NCI-H345 (cell line): ENCODE measurements at regions not wholly inside any gene's neighbourhood (a gene's known extent, or its start where the extent isn't known, plus 50 kb on each side); places are given as distances from the start of the nearest gene placed in this dataset.
"Not testable (repeated sequence)": the region's sequence is repeated elsewhere in the genome, so short reads cannot be mapped to it uniquely, and the experiment has no call there.

Source experiments
- DNase-seq: peaks from one replicate; lab custom pipeline; 2025; lab: John Stamatoyannopoulos, UW

DNA sequence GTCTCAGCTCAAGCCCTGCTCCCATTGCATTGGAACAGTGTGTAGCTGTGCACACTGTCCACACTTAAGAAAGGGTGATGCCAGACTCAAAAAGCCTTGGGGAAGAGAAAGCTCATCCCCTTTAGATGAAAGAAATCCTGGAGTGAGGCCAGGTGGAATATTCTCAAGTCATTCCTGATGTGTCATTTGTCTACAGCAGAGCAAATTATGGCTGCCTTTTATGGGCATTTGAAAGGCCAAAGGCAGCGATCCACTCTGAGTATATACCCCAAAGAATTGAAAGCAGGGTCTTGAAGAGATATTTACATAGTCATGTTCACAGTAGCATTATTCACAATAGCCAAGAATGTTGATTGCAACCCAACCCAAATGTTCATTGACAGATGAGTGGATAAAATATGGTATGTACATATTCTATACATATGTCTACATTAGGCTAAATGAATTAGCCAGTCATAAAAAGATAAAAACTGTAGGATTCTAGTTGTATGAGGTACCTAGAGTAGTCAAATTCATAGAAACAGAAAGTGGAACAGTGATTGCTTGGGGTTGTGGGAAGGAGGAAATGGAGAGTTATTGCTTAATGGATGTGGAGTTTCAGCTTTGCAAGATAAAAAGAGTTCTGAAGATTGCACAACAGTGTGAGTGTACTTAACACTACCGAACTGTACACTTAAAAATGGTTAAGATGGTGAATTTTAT is 214.9 kb downstream of the KCNRG start:
- no peak for DNase-seq

GRCh38 chr13:50230662-50230978 is 215.4 kb downstream of the KCNRG start:
- DNase-seq = no peak

DNA sequence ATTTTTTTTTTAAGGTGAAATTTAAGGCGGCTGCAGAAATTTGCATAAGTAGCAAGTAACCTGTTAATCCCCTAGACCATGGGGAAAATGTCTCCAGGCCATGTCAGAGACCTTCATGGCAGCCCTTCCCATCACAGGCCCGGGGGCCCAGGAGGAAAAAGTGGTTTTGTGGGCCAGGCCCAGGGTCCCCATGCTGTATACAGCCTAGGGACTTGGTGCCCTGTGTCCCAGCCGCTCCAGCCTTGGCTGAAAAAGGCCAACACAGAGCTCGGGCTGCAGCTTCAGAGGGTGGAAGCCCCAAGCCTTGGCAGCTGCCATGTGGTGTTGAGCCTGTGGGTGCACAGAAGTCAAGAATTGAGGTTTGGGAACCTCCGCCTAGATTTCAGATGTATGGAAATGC is 218.3 kb downstream of the KCNRG start:
- not testable (repeated sequence) for DNase-seq

DNA sequence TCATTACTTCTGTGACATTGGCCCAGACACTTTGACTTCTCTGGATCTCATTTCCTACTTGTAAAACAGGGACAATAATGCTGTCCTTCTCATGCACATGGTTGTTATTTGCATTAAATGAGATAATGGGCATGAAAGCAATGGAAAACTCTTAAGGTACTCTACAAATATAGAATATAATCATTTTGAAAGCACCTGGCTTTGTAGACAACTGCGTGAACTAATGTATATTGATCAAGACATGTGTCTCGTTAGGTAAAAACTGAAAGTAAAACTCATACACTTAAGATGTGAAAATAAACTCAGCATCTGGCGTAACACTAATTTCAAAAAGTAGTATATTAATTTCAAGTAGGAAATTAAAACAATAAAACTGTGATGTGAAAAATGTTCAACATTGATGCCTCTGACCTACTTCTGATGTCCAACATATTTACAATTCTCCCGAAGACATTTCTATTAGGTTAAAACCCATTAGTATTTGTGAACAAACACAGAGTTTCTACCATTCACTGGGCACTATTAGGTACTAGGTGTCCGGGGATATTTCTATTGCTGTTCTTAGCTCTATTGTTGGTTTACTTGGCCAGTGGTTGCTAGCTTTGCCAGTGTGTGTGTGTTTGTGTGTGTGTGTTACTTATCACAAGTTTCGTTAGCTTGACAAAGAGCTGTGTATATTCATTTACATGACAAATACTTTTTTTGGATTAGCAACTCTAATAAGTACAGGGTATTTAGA is 220.5 kb downstream of the KCNRG start:
- DNase-seq = no peak

DNA sequence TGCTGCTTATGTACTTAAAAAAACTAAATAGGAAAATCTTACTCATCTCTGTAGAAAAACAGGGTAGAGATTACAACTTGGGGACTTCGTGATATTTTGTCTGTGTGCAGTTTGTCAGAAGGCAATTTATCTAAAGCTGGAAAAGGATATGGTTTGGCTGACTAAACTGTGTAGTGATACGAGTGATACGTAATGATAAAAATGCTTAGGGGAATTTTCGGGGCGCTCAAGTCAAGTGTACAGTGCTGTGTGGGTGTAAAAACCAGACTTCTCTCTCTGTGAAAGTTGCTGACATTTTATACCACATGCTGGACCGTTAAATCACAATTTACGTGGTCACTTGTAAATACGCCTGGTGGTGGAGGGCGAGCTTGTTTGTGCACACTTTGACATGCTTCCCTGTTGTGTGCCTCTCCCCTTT is 221.7 kb downstream of the KCNRG start:
- no peak for DNase-seq

GRCh38 chr13:50238922-50239321 is 223.7 kb downstream of the KCNRG start:
- no peak for DNase-seq

DNA sequence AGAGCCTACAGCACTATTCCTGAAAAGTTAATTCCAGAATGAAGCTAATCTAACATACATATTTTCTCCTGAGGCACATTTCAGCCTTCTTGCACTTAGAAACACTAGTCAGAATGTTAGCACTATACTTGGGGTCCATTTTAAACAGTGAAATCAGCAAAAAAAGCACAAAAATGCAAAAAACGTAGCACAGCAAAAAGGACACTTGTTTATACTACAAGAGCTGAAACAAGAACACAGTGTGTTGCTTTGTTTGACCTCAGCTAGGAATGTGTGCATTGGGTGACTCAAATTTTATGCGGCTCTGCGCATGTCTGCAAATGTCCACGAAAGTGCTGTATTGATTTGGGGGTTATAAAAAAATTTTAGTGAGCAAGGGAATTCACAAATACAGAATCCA is 226.2 kb downstream of the KCNRG start:
- DNase-seq = no peak

DNA sequence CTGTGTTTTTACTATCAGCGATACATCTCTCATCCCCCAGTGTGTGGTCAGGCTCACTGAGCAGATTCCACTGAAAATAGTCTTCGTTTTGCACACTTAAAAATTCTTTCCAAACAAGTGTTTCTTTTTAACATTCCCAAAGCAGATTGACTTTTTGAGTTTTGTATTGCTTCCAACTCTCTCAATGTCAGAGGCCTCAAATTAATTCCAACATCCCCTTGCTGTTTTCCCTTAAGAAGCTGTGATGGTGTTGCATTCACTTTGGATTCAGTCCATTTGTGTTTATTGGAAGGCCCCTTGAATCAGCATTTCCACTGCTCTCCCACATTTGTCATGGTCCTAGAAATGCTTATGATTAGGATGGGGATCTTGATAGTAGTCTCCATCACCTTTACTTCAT is 228.7 kb downstream of the KCNRG start:
- no peak for DNase-seq

DNA sequence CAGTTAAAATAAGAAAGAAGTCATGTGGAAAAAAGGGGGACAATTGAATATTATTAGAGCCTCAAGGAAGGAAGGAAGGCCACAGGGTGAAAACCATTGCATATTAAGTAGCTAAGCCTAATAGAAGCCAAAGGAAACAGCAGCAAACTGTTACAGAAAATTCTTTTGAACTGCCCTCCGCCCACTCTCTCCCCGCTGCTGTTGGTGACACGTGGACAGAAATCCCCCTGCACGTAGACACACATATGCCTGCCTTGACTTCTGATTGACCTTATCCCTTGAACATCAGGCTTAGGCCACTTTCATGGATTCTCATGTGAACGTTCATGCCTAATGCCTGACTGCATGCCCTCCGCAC is 229.1 kb downstream of the KCNRG start:
- DNase-seq = no peak

GRCh38 chr13:50244713-50245574 is 229.7 kb downstream of the KCNRG start:
- no peak for DNase-seq

DNA sequence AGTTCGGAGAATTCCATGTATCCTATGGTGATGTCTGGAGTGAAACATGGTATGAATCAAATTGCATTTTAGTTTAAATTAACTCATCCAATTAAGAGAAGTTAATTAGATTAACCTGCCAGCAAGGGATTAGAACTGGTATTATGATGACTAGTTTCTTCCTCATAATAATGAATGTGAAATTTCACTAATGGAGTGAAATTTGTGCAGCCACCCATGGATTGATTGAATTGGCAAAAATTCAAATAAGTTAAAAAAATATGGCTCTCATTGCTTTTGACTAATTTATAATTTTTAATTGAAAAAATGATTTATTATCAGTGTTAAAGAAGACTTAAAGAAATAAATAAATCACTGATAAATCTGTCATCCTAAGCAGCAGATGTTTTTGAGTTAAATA is 232.0 kb downstream of the KCNRG start:
- DNase-seq = no peak

GRCh38 chr13:50248516-50249143 is 233.4 kb downstream of the KCNRG start:
- no peak for DNase-seq

- DNase-seq = no peak
Measured at GRCh38 chr13:50249144-50249521, 233.9 kb downstream of the KCNRG start.

DNA sequence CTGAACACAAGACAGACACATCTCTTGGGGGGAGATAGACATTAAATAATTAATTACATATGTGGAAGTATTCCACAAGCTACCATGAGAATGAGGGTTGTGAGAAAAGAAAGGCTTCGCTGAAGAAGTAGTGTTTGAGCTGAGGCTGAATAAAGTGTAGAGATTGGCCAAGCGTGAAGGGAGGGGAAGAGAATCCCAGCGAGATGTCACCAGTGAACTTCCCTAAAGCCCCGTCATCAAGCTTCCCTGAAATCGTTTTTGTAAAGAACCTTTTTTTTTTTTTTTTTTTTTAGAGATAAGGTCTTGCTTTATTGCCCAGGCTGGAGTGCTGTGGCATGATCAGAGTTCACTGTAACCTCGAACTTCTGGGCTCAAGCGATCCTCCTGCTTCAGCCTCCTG is 235.2 kb downstream of the KCNRG start:
- DNase-seq = no peak

GRCh38 chr13:50255639-50256038 is 240.4 kb downstream of the KCNRG start:
- no peak for DNase-seq

GRCh38 chr13:50256536-50257321 is 241.5 kb downstream of the KCNRG start:
- DNase-seq = not testable (repeated sequence)

- DNase-seq = no peak
Measured at GRCh38 chr13:50257646-50258045, 242.4 kb downstream of the KCNRG start.

GRCh38 chr13:50261130-50261901 is 246.1 kb downstream of the KCNRG start:
- DNase-seq = no peak

DNA sequence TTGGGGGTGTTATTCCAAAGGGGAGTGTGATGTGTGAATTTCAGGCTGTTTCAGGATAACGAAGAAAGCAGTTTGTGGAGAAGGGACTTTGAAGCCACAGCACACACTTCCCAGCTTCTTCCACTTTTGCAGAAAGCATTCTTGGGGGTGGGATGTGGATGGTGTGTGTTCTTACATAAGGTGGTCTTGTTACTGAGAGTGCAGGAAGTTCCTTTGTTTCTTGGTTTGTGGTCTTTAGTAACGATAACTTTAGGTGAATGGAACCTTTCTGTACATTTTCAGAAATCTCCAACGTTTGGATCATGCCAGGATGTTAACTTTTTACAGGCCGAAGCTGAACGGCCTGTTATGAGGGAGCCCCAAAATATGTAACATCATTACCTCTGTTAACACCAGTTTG is 251.8 kb downstream of the KCNRG start:
- DNase-seq = no peak

DNA sequence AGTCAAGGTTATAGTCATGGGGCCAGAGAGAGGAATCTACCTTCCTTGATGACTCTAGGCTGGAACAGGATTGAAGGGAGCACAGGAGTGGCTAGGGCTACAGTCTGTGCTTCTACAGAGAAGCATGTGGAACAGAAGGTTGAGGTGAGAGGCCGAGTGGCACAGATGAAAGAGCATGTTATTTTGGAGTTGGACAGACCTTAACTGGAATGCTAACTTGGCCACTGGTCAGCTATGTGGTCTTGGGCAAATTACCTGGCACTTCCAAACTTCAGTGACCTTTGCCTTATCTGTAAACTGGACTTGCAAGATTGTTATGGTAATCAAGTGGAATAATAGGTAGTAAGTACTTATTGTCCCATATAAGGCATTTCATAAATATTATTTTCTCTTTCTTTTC is 252.7 kb downstream of the KCNRG start:
- no peak for DNase-seq

DNA sequence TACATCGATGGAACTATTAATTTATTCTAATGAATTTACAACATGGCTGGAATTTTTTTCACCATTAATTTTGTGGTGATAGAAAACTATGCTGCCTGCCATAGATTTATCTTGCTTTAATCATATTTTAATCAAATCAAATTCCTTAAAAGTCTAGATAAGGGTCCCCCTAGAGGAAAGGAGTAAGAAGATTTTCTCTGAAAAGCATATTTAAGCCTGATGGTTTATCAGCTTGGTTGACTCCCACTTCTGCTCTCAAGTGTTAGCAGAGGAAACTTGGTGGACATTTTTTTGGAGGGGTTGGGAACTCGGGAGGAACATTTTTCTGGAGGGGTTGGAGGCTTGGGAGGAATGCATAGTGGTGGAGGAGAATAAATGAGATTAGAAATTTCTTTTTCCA is 253.3 kb downstream of the KCNRG start:
- DNase-seq = no peak
